Nephron (organoid): ENCODE measurements at regions not wholly inside any gene's neighbourhood (a gene's known extent, or its start where the extent isn't known, plus 50 kb on each side); places are given as distances from the start of the nearest gene placed in this dataset.
A peak's percentile ranks its signal among the peaks of the same experiment; 100 is the strongest.

Experiments used
- H3K27ac Mint-ChIP-seq, 3 experiments: 2 replicates each; pipeline ENCODE4 v1.8.0; 2020; ENCODE audit warnings: mixed read lengths in 3 of 3, mild to moderate bottlenecking in 2 of 3, moderate library complexity in 1 of 3
- H3K27me3 Mint-ChIP-seq: 2 replicates; pipeline ENCODE4 v1.8.0; 2021; ENCODE audit warnings: low read depth, mild to moderate bottlenecking, moderate library complexity, mixed read lengths
- H3K36me3 Mint-ChIP-seq: 2 replicates; pipeline ENCODE4 v1.8.0; 2020; ENCODE audit warnings: low read depth, mixed read lengths
- H3K4me1 Mint-ChIP-seq: 2 replicates; pipeline ENCODE4 v1.8.0; 2020; ENCODE audit warnings: mixed read lengths
- H3K4me3 Mint-ChIP-seq, 3 experiments: 2 replicates each; pipeline ENCODE4 v1.8.0; 2020; ENCODE audit warnings: mild to moderate bottlenecking in 3 of 3, mixed read lengths in 3 of 3, moderate library complexity in 2 of 3
- H3K9me3 Mint-ChIP-seq: 2 replicates; pipeline ENCODE4 v1.8.0; 2020; ENCODE audit warnings: mixed read lengths
- TF ChIP-seq, protein P1 (sequence below), 3 experiments: fragments of 200-600 bp; sonication (generic); IDR thresholded peaks; one replicate each; pipeline ENCODE4 v1.5.0; 2021; ENCODE audit warnings: antibody characterized with exemption in 3 of 3; ENCODE audit not compliant: unreplicated experiment in 3 of 3

DNA sequence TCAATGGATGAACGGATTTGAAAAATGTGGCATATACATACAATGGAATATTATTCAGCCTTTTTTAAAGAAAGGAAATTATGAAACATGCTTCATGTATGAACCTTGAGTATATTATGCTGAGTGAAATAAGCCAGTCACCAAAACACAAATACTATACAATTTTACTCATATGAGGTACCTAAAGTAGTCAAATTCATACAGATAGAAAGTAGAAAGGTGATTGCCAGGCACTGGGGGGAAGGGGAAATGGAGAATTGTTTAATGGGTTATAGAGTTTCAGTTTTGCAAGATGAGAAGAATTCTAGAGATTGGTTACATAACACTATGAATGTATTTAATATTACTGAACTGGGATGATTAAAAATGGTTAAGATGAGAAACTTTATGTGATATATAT, 171.4 kb downstream of the TMTC3 start:
- Mint-ChIP-seq H3K9me3 (no peaks in the 10 kb centered on the region), H3K27ac (no peak overlapping the region), H3K4me3 (no peak overlapping the region), H3K27me3 (no peaks in the 10 kb centered on the region), H3K36me3 (no peaks in the 10 kb centered on the region), H3K4me1 (no peaks in the 10 kb centered on the region)
- TF ChIP-seq, protein P1, sequence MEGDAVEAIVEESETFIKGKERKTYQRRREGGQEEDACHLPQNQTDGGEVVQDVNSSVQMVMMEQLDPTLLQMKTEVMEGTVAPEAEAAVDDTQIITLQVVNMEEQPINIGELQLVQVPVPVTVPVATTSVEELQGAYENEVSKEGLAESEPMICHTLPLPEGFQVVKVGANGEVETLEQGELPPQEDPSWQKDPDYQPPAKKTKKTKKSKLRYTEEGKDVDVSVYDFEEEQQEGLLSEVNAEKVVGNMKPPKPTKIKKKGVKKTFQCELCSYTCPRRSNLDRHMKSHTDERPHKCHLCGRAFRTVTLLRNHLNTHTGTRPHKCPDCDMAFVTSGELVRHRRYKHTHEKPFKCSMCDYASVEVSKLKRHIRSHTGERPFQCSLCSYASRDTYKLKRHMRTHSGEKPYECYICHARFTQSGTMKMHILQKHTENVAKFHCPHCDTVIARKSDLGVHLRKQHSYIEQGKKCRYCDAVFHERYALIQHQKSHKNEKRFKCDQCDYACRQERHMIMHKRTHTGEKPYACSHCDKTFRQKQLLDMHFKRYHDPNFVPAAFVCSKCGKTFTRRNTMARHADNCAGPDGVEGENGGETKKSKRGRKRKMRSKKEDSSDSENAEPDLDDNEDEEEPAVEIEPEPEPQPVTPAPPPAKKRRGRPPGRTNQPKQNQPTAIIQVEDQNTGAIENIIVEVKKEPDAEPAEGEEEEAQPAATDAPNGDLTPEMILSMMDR (IDR thresholded peaks at IDR 0.05; ENCODE audit: unreplicated experiment in 3 of 3) = no peak

DNA sequence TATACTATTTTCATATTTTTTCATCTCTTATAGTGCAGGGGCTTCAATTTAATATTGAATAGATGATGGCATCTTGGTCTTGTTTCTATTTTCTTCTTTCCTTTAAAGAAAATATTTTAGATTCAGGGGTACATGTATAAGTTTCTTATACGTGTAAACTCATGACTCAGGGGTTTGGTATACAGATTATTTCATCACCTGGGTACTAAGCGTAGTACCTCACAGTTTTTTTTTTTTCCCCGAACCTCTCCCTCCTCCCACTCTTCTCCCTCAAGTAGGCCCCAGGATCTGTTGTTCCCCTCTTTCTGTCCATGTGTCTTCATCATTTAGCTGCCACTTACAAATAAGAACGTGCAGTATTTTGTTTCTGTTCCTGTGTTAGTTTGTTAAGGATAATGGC, 172.6 kb downstream of the TMTC3 start:
- Mint-ChIP-seq H3K4me1 (no peaks in the 10 kb centered on the region), H3K36me3 (no peaks in the 10 kb centered on the region), H3K27ac (no peak overlapping the region), H3K4me3 (no peak overlapping the region), H3K27me3 (no peaks in the 10 kb centered on the region), H3K9me3 (no peaks in the 10 kb centered on the region)
- TF ChIP-seq, protein P1 (IDR thresholded peaks at IDR 0.05; ENCODE audit: unreplicated experiment in 3 of 3) = no peak

DNA sequence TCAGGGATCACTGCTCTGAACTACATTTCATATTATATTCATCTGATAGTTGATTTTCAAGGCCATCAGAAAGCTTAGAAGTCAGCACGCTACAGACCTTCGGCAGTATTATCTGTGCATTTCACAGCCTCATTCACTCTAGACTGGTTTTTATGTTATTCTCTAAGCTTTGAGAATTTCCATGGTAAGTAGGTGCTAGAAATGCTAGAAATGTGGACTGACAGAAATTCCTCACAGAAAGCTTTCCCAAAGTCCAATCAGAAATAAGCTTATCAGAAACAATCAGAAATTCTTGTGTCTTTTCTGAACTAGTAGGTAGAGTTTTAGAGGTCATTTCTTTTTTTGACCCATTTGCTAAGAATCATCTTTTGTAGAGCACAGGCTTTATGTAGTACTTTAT, 176.6 kb downstream of the TMTC3 start:
- TF ChIP-seq, protein P1 (IDR thresholded peaks at IDR 0.05; ENCODE audit: unreplicated experiment in 3 of 3) = no peak
- no peaks in the 10 kb centered on the region for H3K4me1 Mint-ChIP-seq
- H3K36me3 Mint-ChIP-seq = no peaks in the 10 kb centered on the region
- H3K27ac Mint-ChIP-seq = peak overlapping the region in 2 of 3 experiments; percentile 7 to 33
- no peak overlapping the region for H3K4me3 Mint-ChIP-seq
- no peaks in the 10 kb centered on the region for H3K9me3 Mint-ChIP-seq
- H3K27me3 Mint-ChIP-seq = no peaks in the 10 kb centered on the region

DNA sequence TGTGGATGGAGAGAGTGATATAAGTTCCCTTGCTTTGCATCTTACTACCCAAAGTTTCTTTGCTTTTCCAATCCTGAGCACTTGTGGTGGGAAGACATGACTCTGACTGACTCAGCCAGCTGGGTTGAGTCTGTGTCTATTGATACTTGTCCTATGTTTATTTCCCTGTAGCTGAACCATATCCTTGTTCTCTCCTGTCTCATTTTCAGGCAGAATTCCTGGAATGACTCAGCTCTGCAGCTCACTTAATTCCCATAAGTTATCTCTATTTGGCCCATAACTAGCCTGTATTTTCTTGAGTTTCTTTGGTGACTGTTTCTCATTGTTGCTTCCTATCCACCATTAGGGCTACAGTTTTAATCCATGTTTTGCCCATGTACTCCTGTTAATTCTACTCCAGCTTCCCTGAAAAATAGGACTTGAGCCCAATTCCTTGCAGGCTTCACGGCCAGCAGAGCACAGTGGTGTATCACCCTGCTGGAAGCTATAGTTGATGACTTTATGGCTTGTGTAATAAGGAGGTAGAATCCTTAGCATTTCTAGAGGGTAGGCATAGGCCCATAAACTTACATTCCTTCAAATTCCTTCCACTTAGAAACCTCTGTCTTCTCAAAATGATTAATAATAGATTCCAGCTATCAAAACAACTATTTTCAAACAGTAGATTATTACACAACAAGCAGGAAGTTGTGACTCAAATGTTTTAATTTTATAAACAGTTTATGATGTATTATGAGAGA, 183.1 kb downstream of the TMTC3 start:
- Mint-ChIP-seq H3K4me1 (peaks cover 9% of the 10 kb centered on the region), H3K36me3 (no peaks in the 10 kb centered on the region), H3K27ac (peak overlapping the region; percentile 0 to 41 (median 5)), H3K9me3 (no peaks in the 10 kb centered on the region), H3K4me3 (no peak overlapping the region), H3K27me3 (no peaks in the 10 kb centered on the region)
- TF ChIP-seq, protein P1 (IDR thresholded peaks at IDR 0.05; ENCODE audit: unreplicated experiment in 3 of 3) = no peak

DNA sequence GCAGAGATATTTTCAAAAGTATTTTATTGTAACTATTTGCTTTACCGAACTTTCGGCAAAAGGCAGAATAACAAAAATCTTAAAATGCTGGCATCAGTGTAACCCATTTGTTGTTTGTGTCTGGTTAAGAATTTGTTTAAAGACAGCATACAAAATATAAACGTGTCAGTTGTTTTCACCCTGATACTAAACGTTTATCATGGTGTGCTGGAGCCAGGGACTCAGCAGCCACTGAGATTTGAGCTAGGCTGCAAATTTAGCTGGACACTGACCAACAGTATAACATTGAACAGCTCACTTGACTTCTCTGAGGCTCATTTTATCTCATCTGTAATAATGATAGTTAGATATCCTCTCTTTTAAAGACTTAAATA, 183.7 kb downstream of the TMTC3 start:
- no peak overlapping the region for H3K27ac Mint-ChIP-seq
- no peaks in the 10 kb centered on the region for H3K36me3 Mint-ChIP-seq
- H3K27me3 Mint-ChIP-seq = no peaks in the 10 kb centered on the region
- TF ChIP-seq, protein P1 (IDR thresholded peaks at IDR 0.05; ENCODE audit: unreplicated experiment in 3 of 3) = no peak
- H3K9me3 Mint-ChIP-seq = no peaks in the 10 kb centered on the region
- no peak overlapping the region for H3K4me3 Mint-ChIP-seq
- H3K4me1 Mint-ChIP-seq = peaks cover 9% of the 10 kb centered on the region

DNA sequence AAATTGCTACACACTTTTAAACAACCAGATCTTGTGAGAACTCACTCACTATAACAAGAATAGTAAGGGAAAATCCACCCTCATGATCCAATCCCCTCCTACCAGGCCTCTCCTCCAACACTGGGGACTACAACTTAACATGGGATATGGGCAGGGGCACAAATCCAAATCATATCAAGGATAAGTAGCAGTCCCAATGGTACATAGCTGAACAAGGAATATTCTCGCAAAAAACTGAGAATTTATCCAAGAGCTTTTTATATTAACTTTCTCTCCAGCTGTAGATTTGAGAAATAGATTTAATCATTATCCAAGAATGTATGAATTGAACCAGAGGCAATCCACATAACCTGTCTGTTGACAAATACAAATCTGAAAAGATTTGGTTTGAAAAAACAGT, 185.2 kb downstream of the TMTC3 start:
- H3K9me3 Mint-ChIP-seq = peaks cover 4% of the 10 kb centered on the region
- H3K36me3 Mint-ChIP-seq = no peaks in the 10 kb centered on the region
- H3K4me1 Mint-ChIP-seq = peaks cover 9% of the 10 kb centered on the region
- H3K4me3 Mint-ChIP-seq = no peak overlapping the region
- no peaks in the 10 kb centered on the region for H3K27me3 Mint-ChIP-seq
- TF ChIP-seq, protein P1 (IDR thresholded peaks at IDR 0.05; ENCODE audit: unreplicated experiment in 3 of 3) = no peak
- H3K27ac Mint-ChIP-seq = peak overlapping the region; percentile 34 to 88 (median 69)
